ENCODE measurements at regions not wholly inside any gene's neighbourhood (a gene's known extent, or its start where the extent isn't known, plus 50 kb on each side); places are given as distances from the start of the nearest gene placed in this dataset.

DNA sequence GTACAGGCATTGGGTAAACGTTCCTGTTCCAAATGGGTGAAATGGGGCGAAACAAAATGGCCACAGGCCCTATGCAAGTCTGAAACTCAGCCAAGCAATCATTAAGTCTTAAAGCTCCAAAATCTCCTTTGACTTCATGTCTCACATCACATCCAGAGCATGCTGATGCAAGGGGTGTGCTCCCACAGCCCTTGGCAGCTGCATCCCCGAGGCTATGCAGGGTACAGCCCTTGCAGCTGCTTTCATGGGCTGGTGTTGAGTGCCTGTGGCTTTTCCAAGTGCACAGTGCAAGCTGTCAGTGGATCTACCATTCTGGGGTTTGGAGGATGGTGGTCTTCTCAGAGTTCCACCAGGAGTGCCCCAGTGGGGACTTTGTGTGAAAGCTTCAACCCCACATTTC lies 270.0 kb upstream of the CDYL start:
- TF ChIP-seq, protein P1, sequence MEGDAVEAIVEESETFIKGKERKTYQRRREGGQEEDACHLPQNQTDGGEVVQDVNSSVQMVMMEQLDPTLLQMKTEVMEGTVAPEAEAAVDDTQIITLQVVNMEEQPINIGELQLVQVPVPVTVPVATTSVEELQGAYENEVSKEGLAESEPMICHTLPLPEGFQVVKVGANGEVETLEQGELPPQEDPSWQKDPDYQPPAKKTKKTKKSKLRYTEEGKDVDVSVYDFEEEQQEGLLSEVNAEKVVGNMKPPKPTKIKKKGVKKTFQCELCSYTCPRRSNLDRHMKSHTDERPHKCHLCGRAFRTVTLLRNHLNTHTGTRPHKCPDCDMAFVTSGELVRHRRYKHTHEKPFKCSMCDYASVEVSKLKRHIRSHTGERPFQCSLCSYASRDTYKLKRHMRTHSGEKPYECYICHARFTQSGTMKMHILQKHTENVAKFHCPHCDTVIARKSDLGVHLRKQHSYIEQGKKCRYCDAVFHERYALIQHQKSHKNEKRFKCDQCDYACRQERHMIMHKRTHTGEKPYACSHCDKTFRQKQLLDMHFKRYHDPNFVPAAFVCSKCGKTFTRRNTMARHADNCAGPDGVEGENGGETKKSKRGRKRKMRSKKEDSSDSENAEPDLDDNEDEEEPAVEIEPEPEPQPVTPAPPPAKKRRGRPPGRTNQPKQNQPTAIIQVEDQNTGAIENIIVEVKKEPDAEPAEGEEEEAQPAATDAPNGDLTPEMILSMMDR (IDR thresholded peaks at IDR 0.05), result no peak
- no peak for TF ChIP-seq POLR2A (IDR thresholded peaks at IDR 0.05)

Data from body of pancreas (tissue), 4 donors.